GM23338 (cell line): ENCODE measurements at regions not wholly inside any gene's neighbourhood (a gene's known extent, or its start where the extent isn't known, plus 50 kb on each side); places are given as distances from the start of the nearest gene placed in this dataset.

Source experiments
- ATAC-seq: fragments of 200-7000 bp; cut with Tn5 transposase; 3 replicates; pipeline ENCODE4 v1.9.1; 2020
- DNase-seq: peaks from one replicate; pipeline ENCODE4 v3.0.0-alpha.2; 2015; ENCODE audit warnings: low spot score
- H2AFZ ChIP-seq: fragments of 200-600 bp; sonication (generic); 2 replicates; pipeline ENCODE4 v1.8.0; 2016; ENCODE audit warnings: antibody characterized with exemption, mild to moderate bottlenecking, moderate library complexity
- H3F3A ChIP-seq: fragments of 200-600 bp; sonication (generic); replicated peaks from 2 replicates; pipeline ENCODE4 v1.8.0; 2017; ENCODE audit warnings: antibody characterized with exemption, mixed run types, low read depth
- H3K27ac ChIP-seq: fragments of 200-600 bp; sonication (generic); 2 replicates; pipeline ENCODE4 v1.6.1; 2016; ENCODE audit warnings: low read depth
- H3K27me3 ChIP-seq: fragments of 200-600 bp; sonication (generic); 2 replicates; pipeline ENCODE4 v1.8.0; 2016; ENCODE audit warnings: mild to moderate bottlenecking, mixed run types, moderate library complexity; ENCODE audit not compliant: insufficient read depth
- H3K36me3 ChIP-seq: fragments of 200-600 bp; sonication (generic); 2 replicates; pipeline ENCODE4 v1.8.0; 2016; ENCODE audit warnings: mild to moderate bottlenecking; ENCODE audit not compliant: insufficient read depth
- H3K4me1 ChIP-seq: fragments of 200-600 bp; sonication (generic); 2 replicates; pipeline ENCODE4 v1.8.0; 2016; ENCODE audit warnings: mild to moderate bottlenecking, moderate library complexity; ENCODE audit not compliant: insufficient read depth
- H3K4me2 ChIP-seq: fragments of 200-600 bp; sonication (generic); 2 replicates; pipeline ENCODE4 v1.7.1; 2017; ENCODE audit warnings: mixed run types
- H3K4me3 ChIP-seq: fragments of 200-600 bp; sonication (generic); 2 replicates; pipeline ENCODE4 v1.6.1; 2016; ENCODE audit warnings: mixed run types
- H3K79me2 ChIP-seq: fragments of 200-600 bp; sonication (generic); replicated peaks from 2 replicates; pipeline ENCODE4 v1.8.0; 2017; ENCODE audit warnings: mild to moderate bottlenecking; ENCODE audit not compliant: insufficient read depth
- H3K9me2 ChIP-seq: fragments of 200-600 bp; sonication (generic); 2 replicates; pipeline ENCODE4 v1.8.0; 2017; ENCODE audit not compliant: insufficient read depth
- H4K20me1 ChIP-seq: fragments of 200-600 bp; sonication (generic); replicated peaks from 2 replicates; pipeline ENCODE4 v1.8.0; 2017; ENCODE audit warnings: mild to moderate bottlenecking; ENCODE audit not compliant: insufficient read depth
- H3K27ac Mint-ChIP-seq: 2 replicates; pipeline ENCODE4 v1.8.0; 2020; ENCODE audit warnings: inconsistent platforms, mild to moderate bottlenecking, moderate library complexity, mixed read lengths
- H3K27me3 Mint-ChIP-seq: 3 replicates; pipeline ENCODE4 v1.8.0; 2022; ENCODE audit warnings: low read depth, mild to moderate bottlenecking, moderate library complexity, mixed read lengths, inconsistent platforms; ENCODE audit not compliant: insufficient read depth, poor library complexity
- H3K36me3 Mint-ChIP-seq: 3 replicates; pipeline ENCODE4 v1.8.0; 2021; ENCODE audit warnings: low read depth, mild to moderate bottlenecking, inconsistent platforms, moderate library complexity, mixed read lengths
- H3K4me1 Mint-ChIP-seq: 3 replicates; pipeline ENCODE4 v1.8.0; 2020; ENCODE audit warnings: mild to moderate bottlenecking, inconsistent platforms, mixed read lengths
- H3K4me3 Mint-ChIP-seq: 3 replicates; pipeline ENCODE4 v1.8.0; 2021; ENCODE audit warnings: moderate library complexity, mild to moderate bottlenecking, inconsistent platforms, mixed read lengths
- H3K9me3 Mint-ChIP-seq: 3 replicates; pipeline ENCODE4 v1.8.0; 2020; ENCODE audit warnings: moderate library complexity, mild to moderate bottlenecking, inconsistent platforms, mixed read lengths
- CREB1 ChIP-seq: fragments of 250-450 bp; sonication (Bioruptor Pico); IDR thresholded peaks from 2 replicates; pipeline ENCODE4 v1.5.0; 2020; ENCODE audit warnings: low read depth, mild to moderate bottlenecking, moderate library complexity
- CTCF ChIP-seq, 2 experiments: fragments of 200-600 bp in 1 of 2; sonication (generic) in 1 of 2; conservative IDR thresholded peaks; 2 replicates each; pipeline versions ENCODE4 v1.5.1 to v1.6.1; 2016 to 2017; ENCODE audit warnings: antibody characterized with exemption in 2 of 2, low read depth in 2 of 2, mild to moderate bottlenecking in 2 of 2, moderate library complexity in 1 of 2
- EZH2 ChIP-seq: fragments of 200-600 bp; sonication (generic); IDR thresholded peaks from one replicate; pipeline ENCODE4 v1.8.0; 2017; ENCODE audit warnings: antibody characterized with exemption, mild to moderate bottlenecking, low read depth; ENCODE audit not compliant: unreplicated experiment
- EZH2phosphoT487 ChIP-seq: fragments of 200-600 bp; sonication (generic); IDR thresholded peaks from one replicate; pipeline ENCODE4 v1.8.1; 2018; ENCODE audit warnings: antibody characterized with exemption; ENCODE audit not compliant: unreplicated experiment
- JUNB ChIP-seq: IDR thresholded peaks from one replicate; pipeline ENCODE4 v1.6.1; 2016; ENCODE audit warnings: antibody characterized with exemption; ENCODE audit not compliant: unreplicated experiment
- NANOG ChIP-seq: IDR thresholded peaks from 2 replicates; pipeline ENCODE4 v1.6.1; 2016; ENCODE audit warnings: antibody characterized with exemption, borderline replicate concordance
- POLR2AphosphoS5 ChIP-seq: IDR thresholded peaks from 2 replicates; pipeline ENCODE4 v1.6.1; 2016; ENCODE audit warnings: antibody characterized with exemption, low read depth
- STAT1 ChIP-seq: IDR thresholded peaks from one replicate; pipeline ENCODE4 v1.6.1; 2016; ENCODE audit warnings: antibody characterized with exemption; ENCODE audit not compliant: unreplicated experiment
- ZNF114 ChIP-seq: fragments of 250-450 bp; sonication (Bioruptor Pico); IDR thresholded peaks from 2 replicates; pipeline ENCODE4 v1.5.0; 2020; ENCODE audit warnings: mild to moderate bottlenecking, moderate library complexity
- ZNF331 ChIP-seq: fragments of 250-450 bp; sonication (Bioruptor Pico); IDR thresholded peaks from 2 replicates; pipeline ENCODE4 v1.5.0; 2020; ENCODE audit warnings: low read depth, mild to moderate bottlenecking, moderate library complexity
- TF ChIP-seq, protein P1 (sequence below): IDR thresholded peaks from one replicate; pipeline ENCODE4 v1.6.1; 2018; ENCODE audit warnings: antibody characterized with exemption; ENCODE audit not compliant: unreplicated experiment
- TF ChIP-seq, protein P2 (sequence below): IDR thresholded peaks from 2 replicates; pipeline ENCODE4 v1.6.1; 2016; ENCODE audit warnings: antibody characterized with exemption

DNA sequence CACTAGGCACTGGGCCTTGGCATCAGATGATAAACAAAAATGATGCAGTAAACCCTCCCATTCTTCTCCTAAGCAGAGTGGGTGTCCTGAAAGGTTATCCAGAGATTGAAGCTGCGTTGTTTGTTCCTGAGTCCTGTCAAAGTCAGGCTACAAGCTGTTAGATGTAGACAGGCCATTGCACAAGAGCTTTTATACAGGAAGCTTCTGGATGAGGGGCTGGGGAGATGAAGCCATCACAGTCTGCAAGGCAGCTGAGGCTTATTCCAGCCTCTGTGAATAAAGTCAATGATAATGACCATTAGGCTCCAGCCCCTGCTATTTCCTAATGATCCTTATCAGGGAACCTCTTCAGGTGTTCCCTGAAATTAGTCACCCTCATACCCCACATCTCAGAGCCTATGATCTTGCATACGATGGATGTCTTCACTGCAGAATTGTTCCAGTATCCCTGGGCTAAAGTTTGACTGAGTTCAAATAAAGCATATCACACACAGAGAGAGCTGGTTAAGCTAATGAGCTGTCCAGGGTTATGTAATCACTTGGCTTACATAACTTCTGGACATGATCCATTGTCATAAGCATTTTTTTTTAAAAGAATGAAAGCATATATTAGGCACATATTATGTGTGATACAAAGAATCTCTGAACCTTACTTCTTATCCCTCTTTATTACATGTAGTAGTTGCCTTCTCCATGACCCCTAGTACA lies 337.1 kb upstream of the OR4E1 start (continued):
- TF ChIP-seq CTCF (conservative IDR thresholded peaks at IDR 0.05; ENCODE audit: low read depth in 2 of 2), result no peak
- TF ChIP-seq, protein P1, sequence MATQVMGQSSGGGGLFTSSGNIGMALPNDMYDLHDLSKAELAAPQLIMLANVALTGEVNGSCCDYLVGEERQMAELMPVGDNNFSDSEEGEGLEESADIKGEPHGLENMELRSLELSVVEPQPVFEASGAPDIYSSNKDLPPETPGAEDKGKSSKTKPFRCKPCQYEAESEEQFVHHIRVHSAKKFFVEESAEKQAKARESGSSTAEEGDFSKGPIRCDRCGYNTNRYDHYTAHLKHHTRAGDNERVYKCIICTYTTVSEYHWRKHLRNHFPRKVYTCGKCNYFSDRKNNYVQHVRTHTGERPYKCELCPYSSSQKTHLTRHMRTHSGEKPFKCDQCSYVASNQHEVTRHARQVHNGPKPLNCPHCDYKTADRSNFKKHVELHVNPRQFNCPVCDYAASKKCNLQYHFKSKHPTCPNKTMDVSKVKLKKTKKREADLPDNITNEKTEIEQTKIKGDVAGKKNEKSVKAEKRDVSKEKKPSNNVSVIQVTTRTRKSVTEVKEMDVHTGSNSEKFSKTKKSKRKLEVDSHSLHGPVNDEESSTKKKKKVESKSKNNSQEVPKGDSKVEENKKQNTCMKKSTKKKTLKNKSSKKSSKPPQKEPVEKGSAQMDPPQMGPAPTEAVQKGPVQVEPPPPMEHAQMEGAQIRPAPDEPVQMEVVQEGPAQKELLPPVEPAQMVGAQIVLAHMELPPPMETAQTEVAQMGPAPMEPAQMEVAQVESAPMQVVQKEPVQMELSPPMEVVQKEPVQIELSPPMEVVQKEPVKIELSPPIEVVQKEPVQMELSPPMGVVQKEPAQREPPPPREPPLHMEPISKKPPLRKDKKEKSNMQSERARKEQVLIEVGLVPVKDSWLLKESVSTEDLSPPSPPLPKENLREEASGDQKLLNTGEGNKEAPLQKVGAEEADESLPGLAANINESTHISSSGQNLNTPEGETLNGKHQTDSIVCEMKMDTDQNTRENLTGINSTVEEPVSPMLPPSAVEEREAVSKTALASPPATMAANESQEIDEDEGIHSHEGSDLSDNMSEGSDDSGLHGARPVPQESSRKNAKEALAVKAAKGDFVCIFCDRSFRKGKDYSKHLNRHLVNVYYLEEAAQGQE, result no peak
- no peak for TF ChIP-seq EZH2
- no peak for TF ChIP-seq ZNF114 (CRISPR knock-in tag)
- no peak for TF ChIP-seq CREB1 (CRISPR knock-in tag)
- no peak for TF ChIP-seq POLR2AphosphoS5
- TF ChIP-seq NANOG, result no peak
- TF ChIP-seq EZH2phosphoT487, result no peak
- no peak for TF ChIP-seq ZNF331 (CRISPR knock-in tag)

DNA sequence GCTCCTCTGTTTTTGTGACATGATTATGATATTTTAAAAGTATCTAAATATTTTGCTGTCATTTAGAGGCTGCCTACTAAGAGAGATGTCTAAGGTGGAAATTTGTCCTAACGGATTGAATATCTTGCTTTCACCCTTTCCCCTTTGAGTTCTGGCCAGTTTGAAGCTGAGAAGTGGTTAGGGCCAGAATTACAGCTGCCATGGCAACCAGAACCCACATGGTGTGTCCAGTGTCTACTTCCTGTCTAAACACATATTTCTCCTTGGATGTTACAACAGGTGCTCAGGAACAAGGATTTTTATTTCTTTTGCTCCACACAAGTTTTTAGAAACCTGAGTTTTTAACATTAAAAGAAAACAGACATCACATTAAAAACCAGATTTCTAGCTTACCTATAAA lies 335.1 kb upstream of the OR4E1 start:
- Mint-ChIP-seq H3K27me3 (peaks cover 1% of the 10 kb centered on the region), H3K36me3 (no peaks in the 10 kb centered on the region), H3K4me3 (no peak overlapping the region), H3K4me1 (no peaks in the 10 kb centered on the region), H3K27ac (no peak overlapping the region), H3K9me3 (no peaks in the 10 kb centered on the region)
- Histone ChIP-seq H2AFZ (no peak overlapping the region), H3K79me2 (no peaks in the 10 kb centered on the region), H3K4me3 (no peak overlapping the region), H3K27ac (no peak overlapping the region), H3F3A (no peaks in the 10 kb centered on the region), H3K9me2 (peaks cover 13% of the 10 kb centered on the region), H4K20me1 (no peaks in the 10 kb centered on the region), H3K4me2 (no peak overlapping the region), H3K27me3 (no peaks in the 10 kb centered on the region), H3K4me1 (no peaks in the 10 kb centered on the region), H3K36me3 (no peaks in the 10 kb centered on the region)
- no peak for ATAC-seq
- no peak for DNase-seq
- TF ChIP-seq EZH2 (no peak), NANOG (no peak), POLR2AphosphoS5 (no peak), CTCF (conservative IDR thresholded peaks at IDR 0.05; ENCODE audit: low read depth in 2 of 2) (no peak), JUNB (no peak), STAT1 (no peak), EZH2phosphoT487 (no peak), ZNF114 (CRISPR knock-in tag) (no peak), ZNF331 (CRISPR knock-in tag) (no peak)
- TF ChIP-seq, protein P2, sequence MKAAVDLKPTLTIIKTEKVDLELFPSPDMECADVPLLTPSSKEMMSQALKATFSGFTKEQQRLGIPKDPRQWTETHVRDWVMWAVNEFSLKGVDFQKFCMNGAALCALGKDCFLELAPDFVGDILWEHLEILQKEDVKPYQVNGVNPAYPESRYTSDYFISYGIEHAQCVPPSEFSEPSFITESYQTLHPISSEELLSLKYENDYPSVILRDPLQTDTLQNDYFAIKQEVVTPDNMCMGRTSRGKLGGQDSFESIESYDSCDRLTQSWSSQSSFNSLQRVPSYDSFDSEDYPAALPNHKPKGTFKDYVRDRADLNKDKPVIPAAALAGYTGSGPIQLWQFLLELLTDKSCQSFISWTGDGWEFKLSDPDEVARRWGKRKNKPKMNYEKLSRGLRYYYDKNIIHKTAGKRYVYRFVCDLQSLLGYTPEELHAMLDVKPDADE, result no peak
- TF ChIP-seq, protein P1, result no peak
